Prostate gland (tissue), 2 donors: ENCODE measurements at regions not wholly inside any gene's neighbourhood (a gene's known extent, or its start where the extent isn't known, plus 50 kb on each side); places are given as distances from the start of the nearest gene placed in this dataset.
"Not testable (repeated sequence)": the region's sequence is repeated elsewhere in the genome, so short reads cannot be mapped to it uniquely, and the experiment has no call there.

Experiments used
- DNase-seq: peaks from one replicate; pipeline ENCODE4 v3.0.0-alpha.2; 2019; ENCODE audit warnings: low spot score
- H3K27ac ChIP-seq, 2 donors: fragments of 200-600 bp; sonication (generic); 2 replicates each; pipeline ENCODE4 v1.5.1; 2017 to 2019
- H3K27me3 ChIP-seq: fragments of 200-600 bp; sonication (generic); replicated peaks from 2 replicates; pipeline ENCODE4 v1.5.1; 2019; ENCODE audit not compliant: insufficient read depth
- H3K36me3 ChIP-seq, 2 donors: fragments of 200-600 bp; sonication (generic); 1 replicate in 1 of 2; 2 replicates in 1 of 2; pipeline versions ENCODE4 v1.5.1 to v1.8.1; 2017 to 2019
- H3K4me1 ChIP-seq: fragments of 200-600 bp; sonication (generic); replicated peaks from 2 replicates; pipeline ENCODE4 v1.5.1; 2019
- H3K4me3 ChIP-seq, 2 donors: fragments of 200-600 bp; sonication (generic); 2 replicates each; pipeline ENCODE4 v1.5.1; 2017 to 2019
- H3K9me3 ChIP-seq: fragments of 200-600 bp; sonication (generic); 2 replicates; pipeline ENCODE4 v1.5.1; 2017
- CTCF ChIP-seq, 4 experiments: fragments of 200-600 bp in 2 of 4; fragments of 450-650 bp in 2 of 4; sonication (generic) in 2 of 4; IDR thresholded peaks; 1 replicate in 3 of 4; 2 replicates in 1 of 4; pipeline ENCODE4 v1.5.1; 2016 to 2019; ENCODE audit warnings: antibody characterized with exemption in 4 of 4, mild to moderate bottlenecking in 2 of 4, moderate library complexity in 2 of 4
- POLR2A ChIP-seq: fragments of 450-650 bp; IDR thresholded peaks from one replicate; pipeline ENCODE4 v1.6.1; 2016; ENCODE audit warnings: antibody characterized with exemption, mild to moderate bottlenecking
- POLR2AphosphoS5 ChIP-seq: sonication (generic); formaldehyde crosslinking; IDR thresholded peaks from one replicate; pipeline ENCODE4 v1.6.1; 2017; ENCODE audit warnings: antibody characterized with exemption
- WGBS: methylation state at CpG from one replicate; pipeline ENCODE4 v1.1.5; 2018; 5-methylcytosine and 5-hydroxymethylcytosine counted together
- intact Hi-C: fragments of 100-400 bp; cut with DNase I; formaldehyde crosslinking; loops from one replicate; pipeline ENCODE4 v1.14.2; 2022

GRCh38 chr10:36003031-36003600 lies 361.0 kb upstream of the FZD8 start:
- no peak for TF ChIP-seq CTCF (IDR thresholded peaks at IDR 0.05)
- no peak for TF ChIP-seq POLR2AphosphoS5
- no peak for TF ChIP-seq POLR2A
- no peaks in the 10 kb centered on the region for H3K27me3 ChIP-seq
- DNase-seq = no peak
- H3K27ac ChIP-seq = no peak overlapping the region
- intact Hi-C loops = no loop called here
- H3K4me3 ChIP-seq = no peak overlapping the region
- WGBS = 84% methylated on average over 12 of the region's 12 CpGs
- H3K36me3 ChIP-seq = no peaks in the 10 kb centered on the region
- H3K4me1 ChIP-seq = no peaks in the 10 kb centered on the region
- no peaks in the 10 kb centered on the region for H3K9me3 ChIP-seq

- Histone ChIP-seq H3K4me3 (no peak overlapping the region), H3K9me3 (no peaks in the 10 kb centered on the region), H3K27me3 (no peaks in the 10 kb centered on the region), H3K27ac (no peak overlapping the region), H3K4me1 (no peaks in the 10 kb centered on the region), H3K36me3 (no peaks in the 10 kb centered on the region)
- TF ChIP-seq CTCF (IDR thresholded peaks at IDR 0.05) = no peak
- TF ChIP-seq POLR2A = no peak
- TF ChIP-seq POLR2AphosphoS5 = no peak
- WGBS = 82% methylated on average over 5 of the region's 5 CpGs
- no peak for DNase-seq
- intact Hi-C loops = no loop called here
Observed at GRCh38 chr10:36002445-36002844, 360.3 kb upstream of the FZD8 start.

GRCh38 chr10:36000754-36001153 lies 358.7 kb upstream of the FZD8 start:
- H3K27me3 ChIP-seq, H3K9me3 ChIP-seq, H3K4me1 ChIP-seq, H3K36me3 ChIP-seq, H3K4me3 ChIP-seq, intact Hi-C loops, DNase-seq, H3K27ac ChIP-seq: not testable (repeated sequence)
- 100% methylated on average over 1 of the region's 1 CpG for WGBS

GRCh38 chr10:35998026-35998425 lies 355.9 kb upstream of the FZD8 start:
- Histone ChIP-seq H3K27ac (no peak overlapping the region), H3K36me3 (no peaks in the 10 kb centered on the region), H3K4me3 (no peak overlapping the region), H3K27me3 (no peaks in the 10 kb centered on the region), H3K9me3 (no peaks in the 10 kb centered on the region), H3K4me1 (no peaks in the 10 kb centered on the region)
- intact Hi-C loops = no loop called here
- TF ChIP-seq POLR2A (no peak), POLR2AphosphoS5 (no peak), CTCF (IDR thresholded peaks at IDR 0.05) (no peak)
- WGBS = 77% methylated on average over 3 of the region's 3 CpGs
- DNase-seq = no peak

GRCh38 chr10:35995485-35995884 lies 353.4 kb upstream of the FZD8 start:
- no peaks in the 10 kb centered on the region for H3K36me3 ChIP-seq
- TF ChIP-seq POLR2AphosphoS5 (no peak), CTCF (IDR thresholded peaks at IDR 0.05) (no peak), POLR2A (no peak)
- H3K9me3 ChIP-seq = no peaks in the 10 kb centered on the region
- WGBS = 88% methylated on average over 4 of the region's 4 CpGs
- no peak overlapping the region for H3K4me3 ChIP-seq
- intact Hi-C loops = no loop called here
- no peaks in the 10 kb centered on the region for H3K27me3 ChIP-seq
- no peak for DNase-seq
- H3K4me1 ChIP-seq = no peaks in the 10 kb centered on the region
- H3K27ac ChIP-seq = no peak overlapping the region
